GM12864 (cell line): ENCODE measurements at regions not wholly inside any gene's neighbourhood (a gene's known extent, or its start where the extent isn't known, plus 50 kb on each side); places are given as distances from the start of the nearest gene placed in this dataset.

Source experiments
- DNase-seq: peaks from one replicate; pipeline ENCODE4 v3.0.0-alpha.2; 2011; ENCODE audit warnings: low read depth
- H3K4me3 ChIP-seq: 2 replicates; pipeline ENCODE4 v1.5.1; 2011; ENCODE audit warnings: mild to moderate bottlenecking, low read depth, low read length, control low read depth
- TF ChIP-seq, protein P1 (sequence below): IDR thresholded peaks from 2 replicates; pipeline ENCODE4 v1.5.1; 2011; ENCODE audit warnings: low read depth, mild to moderate bottlenecking, moderate library complexity, low read length, control low read depth, inconsistent platforms; ENCODE audit errors: missing control alignments

DNA sequence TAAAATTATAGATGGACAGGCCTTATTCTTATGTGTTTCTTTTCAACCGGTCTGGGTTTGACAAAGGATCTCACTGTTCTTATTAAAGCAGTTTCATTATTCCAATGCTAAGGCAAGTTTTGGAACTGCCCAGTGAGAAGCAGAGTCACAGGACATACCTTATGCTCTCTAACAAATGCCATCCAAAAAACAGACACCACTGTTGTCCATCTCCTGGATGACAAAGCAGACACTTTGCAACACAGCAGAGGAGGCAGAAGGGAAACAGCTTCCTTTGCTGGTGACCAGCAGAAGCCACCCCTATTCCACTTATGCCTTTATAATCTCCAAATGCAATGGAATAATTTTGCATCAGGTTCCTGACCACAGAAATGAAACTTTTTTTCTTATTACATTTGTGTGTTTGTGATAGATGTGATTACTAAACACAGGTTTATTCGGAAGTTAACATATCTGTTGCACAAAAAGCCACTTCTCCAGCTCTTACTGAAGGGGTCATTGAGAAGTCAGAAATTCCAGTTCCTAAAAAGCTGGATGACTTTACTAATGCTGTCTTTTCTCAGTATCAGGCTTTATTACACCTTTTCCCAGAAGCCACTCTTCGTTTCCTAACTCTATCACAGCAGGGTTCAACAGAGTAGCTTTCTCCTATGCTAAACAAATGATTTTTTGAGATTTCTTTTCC is 115.6 kb downstream of the BTG1 start:
- TF ChIP-seq, protein P1, sequence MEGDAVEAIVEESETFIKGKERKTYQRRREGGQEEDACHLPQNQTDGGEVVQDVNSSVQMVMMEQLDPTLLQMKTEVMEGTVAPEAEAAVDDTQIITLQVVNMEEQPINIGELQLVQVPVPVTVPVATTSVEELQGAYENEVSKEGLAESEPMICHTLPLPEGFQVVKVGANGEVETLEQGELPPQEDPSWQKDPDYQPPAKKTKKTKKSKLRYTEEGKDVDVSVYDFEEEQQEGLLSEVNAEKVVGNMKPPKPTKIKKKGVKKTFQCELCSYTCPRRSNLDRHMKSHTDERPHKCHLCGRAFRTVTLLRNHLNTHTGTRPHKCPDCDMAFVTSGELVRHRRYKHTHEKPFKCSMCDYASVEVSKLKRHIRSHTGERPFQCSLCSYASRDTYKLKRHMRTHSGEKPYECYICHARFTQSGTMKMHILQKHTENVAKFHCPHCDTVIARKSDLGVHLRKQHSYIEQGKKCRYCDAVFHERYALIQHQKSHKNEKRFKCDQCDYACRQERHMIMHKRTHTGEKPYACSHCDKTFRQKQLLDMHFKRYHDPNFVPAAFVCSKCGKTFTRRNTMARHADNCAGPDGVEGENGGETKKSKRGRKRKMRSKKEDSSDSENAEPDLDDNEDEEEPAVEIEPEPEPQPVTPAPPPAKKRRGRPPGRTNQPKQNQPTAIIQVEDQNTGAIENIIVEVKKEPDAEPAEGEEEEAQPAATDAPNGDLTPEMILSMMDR, result no peak
- no peak for DNase-seq
- H3K4me3 ChIP-seq, result no peak overlapping the region

DNA sequence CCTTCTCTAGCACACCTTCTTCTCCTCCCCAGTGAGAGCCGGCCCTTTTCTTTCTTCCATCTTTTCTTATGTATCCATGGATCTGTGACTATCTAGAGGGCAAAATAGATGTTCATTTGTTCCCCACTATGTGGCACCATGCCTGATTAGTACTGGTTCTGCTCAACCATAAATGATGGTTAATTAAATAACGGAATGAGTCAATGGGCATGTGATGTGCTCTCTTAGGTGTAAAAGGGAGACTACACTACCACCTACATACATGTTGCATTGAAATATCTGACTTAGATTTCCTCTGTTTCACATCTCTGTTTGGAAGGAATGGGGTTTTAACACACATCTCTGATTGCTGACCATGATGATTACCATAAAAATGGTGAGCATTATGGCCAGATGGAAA is 116.5 kb downstream of the BTG1 start:
- DNase-seq, result no peak
- no peak overlapping the region for H3K4me3 ChIP-seq
- TF ChIP-seq, protein P1, result peak; percentile 1

DNA sequence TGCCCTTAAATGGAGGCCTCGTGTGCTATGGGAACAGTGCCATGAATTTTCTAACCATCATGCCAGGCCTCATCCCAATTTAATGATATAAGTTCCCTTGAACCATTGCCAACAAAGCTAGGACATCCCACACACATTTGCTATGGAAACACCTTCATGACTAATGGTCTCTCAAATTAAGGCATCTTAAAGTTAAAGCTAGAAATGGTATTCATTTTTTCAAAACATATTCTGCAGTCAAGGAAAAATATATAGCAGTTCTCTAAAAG is 117.3 kb downstream of the BTG1 start:
- DNase-seq, result no peak
- no peak overlapping the region for H3K4me3 ChIP-seq
- TF ChIP-seq, protein P1, result no peak

DNA sequence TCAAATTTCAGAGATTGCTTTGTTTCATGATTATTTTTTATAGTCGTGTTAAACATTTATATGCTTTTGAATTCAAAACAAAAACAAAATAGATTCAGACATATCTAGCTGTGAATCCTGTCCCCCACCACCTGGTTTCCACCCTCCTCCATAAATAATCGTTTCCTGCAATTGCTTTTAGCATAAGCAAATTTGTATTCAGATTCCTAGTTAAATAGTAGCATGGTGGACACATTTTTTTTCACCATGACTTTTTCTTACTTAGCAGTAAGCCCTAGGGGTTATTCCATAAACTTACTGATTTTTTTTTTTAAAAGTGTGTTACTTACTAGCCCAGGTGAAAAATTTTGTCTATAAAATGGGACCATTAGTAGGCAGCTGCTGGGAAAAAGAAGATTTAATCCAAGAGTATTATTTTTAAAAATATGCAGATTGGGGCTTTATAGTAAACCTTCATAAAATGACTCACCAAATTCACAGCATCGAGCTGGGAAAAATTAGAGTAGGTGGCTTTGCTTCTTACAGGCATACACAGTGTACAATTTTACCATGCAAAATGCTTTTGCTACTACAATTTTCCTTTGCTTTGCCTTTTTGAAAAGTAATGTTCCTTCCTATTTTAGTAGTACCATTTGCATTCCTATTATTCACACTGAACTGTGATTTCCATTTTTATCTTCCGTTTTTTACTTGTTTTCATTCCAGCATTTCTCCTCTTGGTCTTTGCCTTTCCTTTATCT is 117.8 kb downstream of the BTG1 start:
- TF ChIP-seq, protein P1, result no peak
- H3K4me3 ChIP-seq, result no peak overlapping the region
- DNase-seq, result no peak

DNA sequence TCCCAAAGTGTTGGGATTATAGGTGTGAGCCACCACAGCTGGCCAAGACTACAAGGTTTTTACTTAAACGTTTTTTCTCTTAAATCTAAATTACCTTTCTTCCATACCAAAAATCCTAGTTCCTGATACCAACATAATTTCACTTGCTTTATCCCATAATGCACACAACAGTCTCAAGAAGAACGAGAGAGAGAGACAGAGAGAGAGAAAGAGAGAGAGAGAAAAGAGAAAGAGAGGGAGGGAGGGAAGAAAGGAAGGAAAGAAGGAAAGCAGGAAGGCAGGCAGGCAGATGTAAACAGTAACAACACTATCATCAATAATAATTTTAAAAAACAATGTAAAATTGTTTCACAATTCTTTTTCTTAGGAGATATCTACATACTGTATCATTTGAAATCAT is 118.4 kb downstream of the BTG1 start:
- DNase-seq, result no peak
- H3K4me3 ChIP-seq, result no peak overlapping the region
- TF ChIP-seq, protein P1, result no peak

DNA sequence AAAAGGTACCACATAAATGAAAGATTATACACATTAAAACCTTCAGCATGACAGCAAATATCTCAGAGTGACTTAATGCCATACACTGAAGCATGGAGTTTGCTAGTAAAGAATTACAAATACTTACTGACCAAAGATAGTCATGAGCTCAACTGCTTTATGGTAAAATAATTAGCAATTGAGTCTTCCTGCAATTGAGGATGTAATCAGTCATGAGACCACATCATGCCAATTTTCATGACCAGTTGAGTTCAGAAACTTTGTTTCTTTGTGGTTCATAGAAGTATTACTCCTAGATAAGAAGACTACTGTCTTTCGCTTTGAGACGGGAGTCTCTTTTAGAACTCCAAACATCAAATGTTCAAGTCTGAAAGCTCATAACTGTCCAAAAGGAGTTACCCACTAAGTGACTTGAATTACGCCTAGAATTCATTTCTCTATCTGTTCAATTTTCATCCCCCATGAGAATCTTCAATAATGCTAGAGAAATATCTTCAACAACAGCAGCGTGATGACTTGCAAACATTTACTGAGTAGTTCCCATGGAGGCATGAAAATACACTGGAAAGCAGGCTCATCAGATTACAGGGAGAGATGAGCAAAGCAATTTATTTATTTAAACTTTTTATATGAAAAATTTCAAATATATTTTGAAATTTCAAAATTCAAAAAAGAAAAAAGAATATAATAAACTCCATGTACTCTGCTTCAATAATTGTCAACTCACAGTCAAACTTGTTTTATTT is 120.0 kb downstream of the BTG1 start:
- no peak overlapping the region for H3K4me3 ChIP-seq
- DNase-seq, result no peak
- TF ChIP-seq, protein P1, result no peak
